K562 (cell line): ENCODE measurements at regions not wholly inside any gene's neighbourhood (a gene's known extent, or its start where the extent isn't known, plus 50 kb on each side); places are given as distances from the start of the nearest gene placed in this dataset.
A peak's percentile ranks its signal among the peaks of the same experiment; 100 is the strongest.

Experiments
- ATAC-seq: fragments of 200-7000 bp; cut with Tn5 transposase; 3 replicates; pipeline ENCODE4 v1.9.1; 2020; ENCODE audit warnings: moderate library complexity
- BruUV-seq: library from RNA; stranded (reverse); fragments of 400-500 nt; replicated peaks from 2 replicates; lab custom pipeline; 2021; lab: Mats Ljungman, UMichigan
- CTCF ChIA-PET: fragments of 300-600 bp; formaldehyde crosslinking; extraction: SDS; loops from one replicate; lab custom pipeline; 2021; ENCODE audit warnings: low intra/inter-chr PET ratio; lab: Yijun Ruan, JAX
- POLR2A ChIA-PET: fragments of 300-600, 350-650 bp; sonication (Branson Sonifier 250); formaldehyde crosslinking; extraction: SDS; loops from one replicate; lab custom pipeline; 2021; ENCODE audit warnings: antibody characterized with exemption, inconsistent platforms; lab: Yijun Ruan, JAX
- DNase-seq, 4 experiments: peaks; one replicate each; pipeline versions ENCODE4 v3.0.0 to v3.0.0-alpha.2; 2011 to 2018; ENCODE audit warnings: low spot score in 3 of 4, mixed read lengths in 3 of 4; ENCODE audit errors: extremely low read depth in 1 of 4
- FAIRE-seq: peaks from 2 replicates; lab custom pipeline; 2011; peaks lifted over from hg19 to GRCh38; lab: Jason Lieb, UNC
- H2AFZ ChIP-seq: 2 replicates; pipeline ENCODE4 v1.6.0; 2011; ENCODE audit warnings: low read depth, low read length, control low read depth, inconsistent platforms
- H3K27ac ChIP-seq: fragments of 200-600 bp; 3 replicates; pipeline ENCODE4 v1.8.0; 2011; ENCODE audit warnings: low read depth, mild to moderate bottlenecking, control low read depth, inconsistent platforms, low read length, moderate library complexity, mixed read lengths; ENCODE audit errors: extremely low read depth
- H3K27me3 ChIP-seq, 2 experiments: fragments of 300-600 bp in 1 of 2; 2 replicates in 1 of 2; 3 replicates in 1 of 2; pipeline versions ENCODE4 v1.6.0 to v1.8.0; 2011; ENCODE audit warnings: inconsistent platforms in 2 of 2, low read length in 2 of 2, mild to moderate bottlenecking in 1 of 2, mixed read lengths in 1 of 2, moderate library complexity in 1 of 2; ENCODE audit not compliant: control insufficient read depth in 2 of 2, insufficient read depth in 2 of 2
- H3K36me3 ChIP-seq: fragments of 300-600 bp; 3 replicates; pipeline ENCODE4 v1.8.0; 2011; ENCODE audit warnings: mild to moderate bottlenecking, low read length, inconsistent platforms; ENCODE audit not compliant: control insufficient read depth, insufficient read depth
- H3K4me1 ChIP-seq, 2 experiments: fragments of 200-600 bp in 1 of 2; replicated peaks in 1 of 2; 2 replicates in 1 of 2; 3 replicates in 1 of 2; pipeline versions ENCODE4 v1.5.1 to v1.8.0; 2011; ENCODE audit warnings: inconsistent platforms in 2 of 2, low read length in 2 of 2, mild to moderate bottlenecking in 1 of 2, mixed read lengths in 1 of 2, moderate library complexity in 1 of 2; ENCODE audit not compliant: control insufficient read depth in 2 of 2, insufficient read depth in 2 of 2
- H3K4me2 ChIP-seq: 2 replicates; pipeline ENCODE4 v1.6.1; 2011; ENCODE audit warnings: low read length, control low read depth, inconsistent platforms, mixed read lengths; ENCODE audit not compliant: insufficient read depth
- H3K4me3 ChIP-seq: fragments of 200-600 bp; sonication (generic), shearing (Covaris generic); 2 replicates; pipeline ENCODE4 v1.5.1; 2016; ENCODE audit warnings: control low read depth, inconsistent platforms
- H3K79me2 ChIP-seq: fragments of 200-600 bp; 3 replicates; pipeline ENCODE4 v1.8.0; 2011; ENCODE audit warnings: low read length, inconsistent platforms; ENCODE audit not compliant: control insufficient read depth, insufficient read depth
- H3K9ac ChIP-seq, 2 experiments: 2 replicates each; pipeline versions ENCODE4 v1.6.0 to v1.6.1; 2011; ENCODE audit warnings: low read depth in 2 of 2, low read length in 2 of 2, control low read depth in 1 of 2, inconsistent platforms in 1 of 2, mild to moderate bottlenecking in 1 of 2, mixed read lengths in 1 of 2; ENCODE audit not compliant: insufficient read depth in 1 of 2
- H3K9me1 ChIP-seq: one replicate; pipeline ENCODE4 v1.6.0; 2011; ENCODE audit warnings: inconsistent platforms, mild to moderate bottlenecking, low read length, moderate library complexity; ENCODE audit not compliant: control insufficient read depth, insufficient read depth
- H3K9me3 ChIP-seq: replicated peaks from 2 replicates; pipeline ENCODE4 v1.5.1; 2011; ENCODE audit warnings: low read depth, low read length, inconsistent platforms; ENCODE audit not compliant: control insufficient read depth, insufficient read depth
- H4K20me1 ChIP-seq: replicated peaks from 2 replicates; pipeline ENCODE4 v1.6.1; 2011; ENCODE audit warnings: low read length, inconsistent platforms, mixed read lengths; ENCODE audit not compliant: control insufficient read depth, insufficient read depth
- MYBL2 ChIP-seq, 2 experiments: fragments of 450-650 bp in 1 of 2; sonication (generic) in 1 of 2; formaldehyde crosslinking in 1 of 2; IDR thresholded peaks; 2 replicates each; pipeline versions ENCODE4 v1.6.1 to v1.8.1; 2017 to 2022; ENCODE audit warnings: borderline replicate concordance in 1 of 2, inconsistent platforms in 1 of 2, low read depth in 1 of 2, mild to moderate bottlenecking in 1 of 2, missing genetic modification reagents in 1 of 2, moderate library complexity in 1 of 2
- RAD21 ChIP-seq, 2 experiments: fragments of 250-450 bp in 1 of 2; fragments of 450-650 bp in 1 of 2; sonication (Bioruptor Pico) in 1 of 2; formaldehyde crosslinking in 1 of 2; IDR thresholded peaks in 1 of 2; conservative IDR thresholded peaks in 1 of 2; 2 replicates each; pipeline versions ENCODE4 v1.4.0 to v1.8.0; 2020 to 2022; ENCODE audit warnings: mild to moderate bottlenecking in 2 of 2, moderate library complexity in 1 of 2
- TEAD4 ChIP-seq, 2 experiments: sonication (generic) in 1 of 2; formaldehyde crosslinking in 1 of 2; IDR thresholded peaks; 2 replicates each; pipeline versions ENCODE4 v1.6.1 to v1.8.0; 2012 to 2022; ENCODE audit warnings: borderline replicate concordance in 1 of 2, inconsistent platforms in 1 of 2, low read length in 1 of 2, mild to moderate bottlenecking in 1 of 2, missing genetic modification reagents in 1 of 2
- WGBS: fragments of 100-300 bp; shearing (Covaris generic); methylation state at CpG from one replicate; pipeline ENCODE4 v1.1.6; 2016; ENCODE audit warnings: low coverage, mixed read lengths; ENCODE audit not compliant: insufficient coverage; ENCODE audit errors: missing lambda C conversion rate; 5-methylcytosine and 5-hydroxymethylcytosine counted together
- in situ Hi-C: fragments of 300-500 bp; cut with MboI; formaldehyde crosslinking; loops from 4 replicates; pipeline ENCODE4 v1.15.0; 2018; ENCODE audit warnings: inconsistent platforms, mixed read lengths
- intact Hi-C: fragments of 100-400 bp; cut with micrococcal nuclease; formaldehyde crosslinking; loops from 2 replicates; pipeline ENCODE4 v1.14.2; 2022
- TF ChIP-seq, protein P1 (sequence below), 3 experiments: IDR thresholded peaks in 2 of 3; conservative IDR thresholded peaks in 1 of 3; 2 replicates each; pipeline ENCODE4 v1.5.1; 2011 to 2012; ENCODE audit warnings: low read length in 3 of 3, mild to moderate bottlenecking in 3 of 3, control low read depth in 2 of 3, improper control_type of control experiment in 1 of 3, inconsistent platforms in 1 of 3, low read depth in 1 of 3, mixed read lengths in 1 of 3, moderate library complexity in 1 of 3; ENCODE audit not compliant: insufficient read depth in 2 of 3
- TF ChIP-seq, protein P2 (sequence below): fragments of 250-450 bp; sonication (Bioruptor Pico); IDR thresholded peaks from 2 replicates; pipeline ENCODE4 v1.8.0; 2022; ENCODE audit warnings: moderate library complexity, mild to moderate bottlenecking, inconsistent platforms

DNA sequence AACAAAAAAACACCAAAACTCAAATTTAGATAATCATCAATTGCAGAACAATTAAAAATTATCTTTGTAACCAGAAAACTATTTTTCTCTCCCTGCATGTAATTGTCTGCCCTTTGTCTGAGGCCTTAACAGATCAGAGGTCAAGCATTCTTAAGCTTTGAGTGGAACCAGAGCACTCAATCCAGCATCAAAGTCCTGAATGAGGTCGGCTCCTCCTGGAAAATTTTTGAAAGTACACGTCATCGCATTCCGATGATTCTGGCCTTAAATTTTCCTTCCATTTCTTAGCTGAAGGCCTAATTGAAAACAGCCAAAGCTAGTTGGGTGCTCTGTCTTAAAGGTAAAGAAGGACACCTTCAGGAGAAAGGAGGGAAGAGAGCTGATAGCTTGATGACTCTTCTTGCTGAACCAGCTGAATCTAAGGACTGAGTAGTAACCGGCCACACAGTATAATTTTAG is 510.2 kb upstream of the SULF2 start:
- in situ Hi-C loops: no loop called here
- ChIA-PET CTCF (no interaction called here), POLR2A (interaction anchor here (1.2 to 2.0 kb wide), 2 partner anchors 13 to 26 kb away, joined by 4 to 5 read pairs; no protein-coding TSS in a partner anchor)
- Histone ChIP-seq H3K4me2 (no peak overlapping the region), H2AFZ (no peak overlapping the region), H3K9ac (no peak overlapping the region), H4K20me1 (no peaks in the 10 kb centered on the region), H3K9me3 (no peaks in the 10 kb centered on the region), H3K27me3 (peaks cover 5% of the 10 kb centered on the region in 2 experiments; a peak in 4 of 5 replicates), H3K27ac (no peak overlapping the region), H3K4me1 (no peaks in the 10 kb centered on the region), H3K9me1 (no peaks in the 10 kb centered on the region), H3K79me2 (no peaks in the 10 kb centered on the region), H3K4me3 (no peak overlapping the region), H3K36me3 (no peaks in the 10 kb centered on the region)
- no peak for DNase-seq
- intact Hi-C loops: no loop called here
- FAIRE-seq: no peak
- BruUV-seq: no TSS peak
- no peak for TF ChIP-seq TEAD4 (IDR thresholded peaks at IDR 0.05; ENCODE audit: low read length)
- no peak for TF ChIP-seq TEAD4 (CRISPR knock-in tag; IDR thresholded peaks at IDR 0.05; ENCODE audit: borderline replicate concordance)
- no peak for TF ChIP-seq MYBL2 (IDR thresholded peaks at IDR 0.05; ENCODE audit: low read depth)
- no peak for TF ChIP-seq MYBL2 (CRISPR knock-in tag; IDR thresholded peaks at IDR 0.05; ENCODE audit: borderline replicate concordance)
- TF ChIP-seq, protein P1, sequence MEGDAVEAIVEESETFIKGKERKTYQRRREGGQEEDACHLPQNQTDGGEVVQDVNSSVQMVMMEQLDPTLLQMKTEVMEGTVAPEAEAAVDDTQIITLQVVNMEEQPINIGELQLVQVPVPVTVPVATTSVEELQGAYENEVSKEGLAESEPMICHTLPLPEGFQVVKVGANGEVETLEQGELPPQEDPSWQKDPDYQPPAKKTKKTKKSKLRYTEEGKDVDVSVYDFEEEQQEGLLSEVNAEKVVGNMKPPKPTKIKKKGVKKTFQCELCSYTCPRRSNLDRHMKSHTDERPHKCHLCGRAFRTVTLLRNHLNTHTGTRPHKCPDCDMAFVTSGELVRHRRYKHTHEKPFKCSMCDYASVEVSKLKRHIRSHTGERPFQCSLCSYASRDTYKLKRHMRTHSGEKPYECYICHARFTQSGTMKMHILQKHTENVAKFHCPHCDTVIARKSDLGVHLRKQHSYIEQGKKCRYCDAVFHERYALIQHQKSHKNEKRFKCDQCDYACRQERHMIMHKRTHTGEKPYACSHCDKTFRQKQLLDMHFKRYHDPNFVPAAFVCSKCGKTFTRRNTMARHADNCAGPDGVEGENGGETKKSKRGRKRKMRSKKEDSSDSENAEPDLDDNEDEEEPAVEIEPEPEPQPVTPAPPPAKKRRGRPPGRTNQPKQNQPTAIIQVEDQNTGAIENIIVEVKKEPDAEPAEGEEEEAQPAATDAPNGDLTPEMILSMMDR (IDR thresholded peaks at IDR 0.05 in 2 of 3, conservative IDR thresholded peaks at IDR 0.05 in 1 of 3; ENCODE audit: insufficient read depth in 2 of 3, low read depth in 1 of 3, low read length in 3 of 3): peak in 1 of 3 experiments; percentile 29; a peak in 2 of 6 replicates
- TF ChIP-seq RAD21 (CRISPR knock-in tag; conservative IDR thresholded peaks at IDR 0.05 in 1 of 2, IDR thresholded peaks at IDR 0.05 in 1 of 2): 0 out of 4 replicates have a peak, but pooled peaks of 1 of the 2 experiments have one; percentile 33
- TF ChIP-seq, protein P2, sequence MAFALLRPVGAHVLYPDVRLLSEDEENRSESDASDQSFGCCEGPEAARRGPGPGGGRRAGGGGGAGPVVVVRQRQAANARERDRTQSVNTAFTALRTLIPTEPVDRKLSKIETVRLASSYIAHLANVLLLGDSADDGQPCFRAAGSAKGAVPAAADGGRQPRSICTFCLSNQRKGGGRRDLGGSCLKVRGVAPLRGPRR (CRISPR knock-in tag): no peak
- ATAC-seq: no peak
- WGBS: 0% methylated on average over 5 of the region's 5 CpGs
